ENCODE measurements at regions not wholly inside any gene's neighbourhood (a gene's known extent, or its start where the extent isn't known, plus 50 kb on each side); places are given as distances from the start of the nearest gene placed in this dataset.

GRCh38 chr12:46504494-46504893 is 131.9 kb upstream of the SLC38A2 start:
- TF ChIP-seq CHD4 (IDR thresholded peaks at IDR 0.05; ENCODE audit: borderline replicate concordance) (no peak), CEBPB (IDR thresholded peaks at IDR 0.05) (no peak), ATOH8 (CRISPR knock-in tag; IDR thresholded peaks at IDR 0.05; ENCODE audit: low read depth) (no peak), REST (IDR thresholded peaks at IDR 0.05) (no peak), POLR2A (IDR thresholded peaks at IDR 0.05; ENCODE audit: low read length) (no peak), RFX5 (IDR thresholded peaks at IDR 0.05) (no peak), ZNF302 (CRISPR knock-in tag; IDR thresholded peaks at IDR 0.05) (no peak), SMC3 (IDR thresholded peaks at IDR 0.05) (no peak)
- TF ChIP-seq, protein P1, sequence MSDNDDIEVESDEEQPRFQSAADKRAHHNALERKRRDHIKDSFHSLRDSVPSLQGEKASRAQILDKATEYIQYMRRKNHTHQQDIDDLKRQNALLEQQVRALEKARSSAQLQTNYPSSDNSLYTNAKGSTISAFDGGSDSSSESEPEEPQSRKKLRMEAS (IDR thresholded peaks at IDR 0.05): no peak
- TF ChIP-seq, protein P2, sequence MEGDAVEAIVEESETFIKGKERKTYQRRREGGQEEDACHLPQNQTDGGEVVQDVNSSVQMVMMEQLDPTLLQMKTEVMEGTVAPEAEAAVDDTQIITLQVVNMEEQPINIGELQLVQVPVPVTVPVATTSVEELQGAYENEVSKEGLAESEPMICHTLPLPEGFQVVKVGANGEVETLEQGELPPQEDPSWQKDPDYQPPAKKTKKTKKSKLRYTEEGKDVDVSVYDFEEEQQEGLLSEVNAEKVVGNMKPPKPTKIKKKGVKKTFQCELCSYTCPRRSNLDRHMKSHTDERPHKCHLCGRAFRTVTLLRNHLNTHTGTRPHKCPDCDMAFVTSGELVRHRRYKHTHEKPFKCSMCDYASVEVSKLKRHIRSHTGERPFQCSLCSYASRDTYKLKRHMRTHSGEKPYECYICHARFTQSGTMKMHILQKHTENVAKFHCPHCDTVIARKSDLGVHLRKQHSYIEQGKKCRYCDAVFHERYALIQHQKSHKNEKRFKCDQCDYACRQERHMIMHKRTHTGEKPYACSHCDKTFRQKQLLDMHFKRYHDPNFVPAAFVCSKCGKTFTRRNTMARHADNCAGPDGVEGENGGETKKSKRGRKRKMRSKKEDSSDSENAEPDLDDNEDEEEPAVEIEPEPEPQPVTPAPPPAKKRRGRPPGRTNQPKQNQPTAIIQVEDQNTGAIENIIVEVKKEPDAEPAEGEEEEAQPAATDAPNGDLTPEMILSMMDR (IDR thresholded peaks at IDR 0.05): no peak

Data from A549 (cell line).